ENCODE measurements at regions not wholly inside any gene's neighbourhood (a gene's known extent, or its start where the extent isn't known, plus 50 kb on each side); places are given as distances from the start of the nearest gene placed in this dataset.

- H3K27me3 ChIP-seq (ENCODE audit: insufficient read depth, low read length): peaks cover 20% of the 10 kb centered on the region
- FAIRE-seq: no peak
- Mint-ChIP-seq H3K9me3 (ENCODE audit: unreplicated experiment) (no peaks in the 10 kb centered on the region), H3K4me3 (ENCODE audit: unreplicated experiment) (no peak overlapping the region), H3K36me3 (ENCODE audit: low read depth, unreplicated experiment) (no peaks in the 10 kb centered on the region), H3K4me1 (ENCODE audit: low read depth, unreplicated experiment) (no peaks in the 10 kb centered on the region), H3K27ac (ENCODE audit: unreplicated experiment) (no peak overlapping the region), H3K27me3 (ENCODE audit: low read depth, unreplicated experiment) (peaks cover 31% of the 10 kb centered on the region)
- TF ChIP-seq EZH2 (IDR thresholded peaks at IDR 0.05; ENCODE audit: insufficient read depth, low read length): no peak
- no peaks in the 10 kb centered on the region for H3K9me3 ChIP-seq (ENCODE audit: insufficient read depth, low read depth, low read length)
- H4K20me1 ChIP-seq (ENCODE audit: insufficient read depth, low read length): no peaks in the 10 kb centered on the region
- H3K4me3 ChIP-seq (ENCODE audit: insufficient read depth, low read depth, low read length): no peak overlapping the region
- no peak overlapping the region for H3K4me2 ChIP-seq (ENCODE audit: low read length)
- H3K9ac ChIP-seq (ENCODE audit: low read length): no peak overlapping the region
- no peaks in the 10 kb centered on the region for H3K79me2 ChIP-seq (ENCODE audit: insufficient read depth, low read length)
- no peak overlapping the region for H2AFZ ChIP-seq (ENCODE audit: low read depth, low read length)
- H3K27ac ChIP-seq (ENCODE audit: low read depth, low read length): no peak overlapping the region
- H3K36me3 ChIP-seq (ENCODE audit: insufficient read depth, low read length): no peaks in the 10 kb centered on the region
- DNase-seq (ENCODE audit: low read depth): no peak
- no peaks in the 10 kb centered on the region for H3K4me1 ChIP-seq (ENCODE audit: insufficient read depth, low read length)
Observed at GRCh38 chr16:86122681-86123342, 223.8 kb downstream of the IRF8 start.

GRCh38 chr16:86124321-86124720, 225.4 kb downstream of the IRF8 start:
- Mint-ChIP-seq H3K36me3 (ENCODE audit: low read depth, unreplicated experiment) (no peaks in the 10 kb centered on the region), H3K27ac (ENCODE audit: unreplicated experiment) (no peak overlapping the region), H3K9me3 (ENCODE audit: unreplicated experiment) (no peaks in the 10 kb centered on the region), H3K4me1 (ENCODE audit: low read depth, unreplicated experiment) (no peaks in the 10 kb centered on the region), H3K4me3 (ENCODE audit: unreplicated experiment) (no peak overlapping the region), H3K27me3 (ENCODE audit: low read depth, unreplicated experiment) (peaks cover 28% of the 10 kb centered on the region)
- FAIRE-seq: no peak
- peaks cover 18% of the 10 kb centered on the region for H3K27me3 ChIP-seq (ENCODE audit: insufficient read depth, low read length)
- TF ChIP-seq CTCF (IDR thresholded peaks at IDR 0.05; ENCODE audit: insufficient read depth, low read depth, low read length) (no peak), EZH2 (IDR thresholded peaks at IDR 0.05; ENCODE audit: insufficient read depth, low read length) (no peak)
- H2AFZ ChIP-seq (ENCODE audit: low read depth, low read length): no peak overlapping the region
- no peaks in the 10 kb centered on the region for H3K9me3 ChIP-seq (ENCODE audit: insufficient read depth, low read depth, low read length)
- no peaks in the 10 kb centered on the region for H3K36me3 ChIP-seq (ENCODE audit: insufficient read depth, low read length)
- no peak overlapping the region for H3K4me2 ChIP-seq (ENCODE audit: low read length)
- no peaks in the 10 kb centered on the region for H3K4me1 ChIP-seq (ENCODE audit: insufficient read depth, low read length)
- no peak overlapping the region for H3K9ac ChIP-seq (ENCODE audit: low read length)
- DNase-seq (ENCODE audit: low read depth): no peak
- no peaks in the 10 kb centered on the region for H3K79me2 ChIP-seq (ENCODE audit: insufficient read depth, low read length)
- H3K4me3 ChIP-seq (ENCODE audit: insufficient read depth, low read depth, low read length): no peak overlapping the region
- no peak overlapping the region for H3K27ac ChIP-seq (ENCODE audit: low read depth, low read length)
- no peaks in the 10 kb centered on the region for H4K20me1 ChIP-seq (ENCODE audit: insufficient read depth, low read length)

- no peaks in the 10 kb centered on the region for H3K79me2 ChIP-seq (ENCODE audit: insufficient read depth, low read length)
- Mint-ChIP-seq H3K27ac (ENCODE audit: unreplicated experiment) (no peak overlapping the region), H3K4me3 (ENCODE audit: unreplicated experiment) (no peak overlapping the region), H3K36me3 (ENCODE audit: low read depth, unreplicated experiment) (no peaks in the 10 kb centered on the region), H3K9me3 (ENCODE audit: unreplicated experiment) (no peaks in the 10 kb centered on the region), H3K4me1 (ENCODE audit: low read depth, unreplicated experiment) (no peaks in the 10 kb centered on the region), H3K27me3 (ENCODE audit: low read depth, unreplicated experiment) (peaks cover 30% of the 10 kb centered on the region)
- H4K20me1 ChIP-seq (ENCODE audit: insufficient read depth, low read length): no peaks in the 10 kb centered on the region
- no peak overlapping the region for H3K9ac ChIP-seq (ENCODE audit: low read length)
- TF ChIP-seq EZH2 (IDR thresholded peaks at IDR 0.05; ENCODE audit: insufficient read depth, low read length): no peak
- TF ChIP-seq CTCF (IDR thresholded peaks at IDR 0.05; ENCODE audit: insufficient read depth, low read depth, low read length): no peak
- no peak overlapping the region for H3K4me2 ChIP-seq (ENCODE audit: low read length)
- H2AFZ ChIP-seq (ENCODE audit: low read depth, low read length): no peak overlapping the region
- H3K27me3 ChIP-seq (ENCODE audit: insufficient read depth, low read length): peaks cover 14% of the 10 kb centered on the region
- no peaks in the 10 kb centered on the region for H3K4me1 ChIP-seq (ENCODE audit: insufficient read depth, low read length)
- H3K9me3 ChIP-seq (ENCODE audit: insufficient read depth, low read depth, low read length): no peaks in the 10 kb centered on the region
- no peaks in the 10 kb centered on the region for H3K36me3 ChIP-seq (ENCODE audit: insufficient read depth, low read length)
- FAIRE-seq: no peak
- H3K27ac ChIP-seq (ENCODE audit: low read depth, low read length): no peak overlapping the region
- no peak for DNase-seq (ENCODE audit: low read depth)
- no peak overlapping the region for H3K4me3 ChIP-seq (ENCODE audit: insufficient read depth, low read depth, low read length)
Observed at GRCh38 chr16:86126891-86127290, 227.9 kb downstream of the IRF8 start.

All from astrocyte (in vitro differentiated cells and primary cell).